ENCODE measurements at regions not wholly inside any gene's neighbourhood (a gene's known extent, or its start where the extent isn't known, plus 50 kb on each side); places are given as distances from the start of the nearest gene placed in this dataset.
"Not testable (repeated sequence)": the region's sequence is repeated elsewhere in the genome, so short reads cannot be mapped to it uniquely, and the experiment has no call there.

DNA sequence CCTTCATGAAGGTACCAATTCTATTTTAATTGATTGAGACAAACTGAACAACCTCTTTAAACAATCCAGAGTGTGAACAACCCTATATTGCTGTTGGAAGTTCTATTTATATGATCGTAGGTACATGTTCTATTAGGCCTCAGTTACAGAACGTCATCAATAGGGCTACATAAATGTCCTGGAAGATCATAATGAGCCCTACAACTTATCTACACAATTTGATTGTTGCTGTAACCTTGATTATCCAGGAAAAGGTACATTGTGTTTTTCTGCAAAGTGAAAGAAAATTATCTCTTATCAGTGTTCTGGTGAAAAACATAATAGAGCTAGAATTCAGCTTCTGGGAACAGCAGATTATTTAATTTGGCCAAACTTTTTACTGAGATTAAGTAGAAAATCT lies 612.9 kb downstream of the GALC start:
- no peak for DNase-seq (ENCODE audit: low spot score, unreplicated experiment)
- Mint-ChIP-seq H3K27me3 (no peaks in the 10 kb centered on the region), H3K4me1 (ENCODE audit: low read depth) (peaks cover 12% of the 10 kb centered on the region), H3K36me3 (ENCODE audit: insufficient read depth) (peaks cover 3% of the 10 kb centered on the region), H3K4me3 (ENCODE audit: low read depth) (no peak overlapping the region), H3K27ac (no peak overlapping the region), H3K9me3 (ENCODE audit: low read depth) (peaks cover 13% of the 10 kb centered on the region)
- TF ChIP-seq, protein P1, sequence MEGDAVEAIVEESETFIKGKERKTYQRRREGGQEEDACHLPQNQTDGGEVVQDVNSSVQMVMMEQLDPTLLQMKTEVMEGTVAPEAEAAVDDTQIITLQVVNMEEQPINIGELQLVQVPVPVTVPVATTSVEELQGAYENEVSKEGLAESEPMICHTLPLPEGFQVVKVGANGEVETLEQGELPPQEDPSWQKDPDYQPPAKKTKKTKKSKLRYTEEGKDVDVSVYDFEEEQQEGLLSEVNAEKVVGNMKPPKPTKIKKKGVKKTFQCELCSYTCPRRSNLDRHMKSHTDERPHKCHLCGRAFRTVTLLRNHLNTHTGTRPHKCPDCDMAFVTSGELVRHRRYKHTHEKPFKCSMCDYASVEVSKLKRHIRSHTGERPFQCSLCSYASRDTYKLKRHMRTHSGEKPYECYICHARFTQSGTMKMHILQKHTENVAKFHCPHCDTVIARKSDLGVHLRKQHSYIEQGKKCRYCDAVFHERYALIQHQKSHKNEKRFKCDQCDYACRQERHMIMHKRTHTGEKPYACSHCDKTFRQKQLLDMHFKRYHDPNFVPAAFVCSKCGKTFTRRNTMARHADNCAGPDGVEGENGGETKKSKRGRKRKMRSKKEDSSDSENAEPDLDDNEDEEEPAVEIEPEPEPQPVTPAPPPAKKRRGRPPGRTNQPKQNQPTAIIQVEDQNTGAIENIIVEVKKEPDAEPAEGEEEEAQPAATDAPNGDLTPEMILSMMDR (IDR thresholded peaks at IDR 0.05; ENCODE audit: unreplicated experiment): no peak

DNA sequence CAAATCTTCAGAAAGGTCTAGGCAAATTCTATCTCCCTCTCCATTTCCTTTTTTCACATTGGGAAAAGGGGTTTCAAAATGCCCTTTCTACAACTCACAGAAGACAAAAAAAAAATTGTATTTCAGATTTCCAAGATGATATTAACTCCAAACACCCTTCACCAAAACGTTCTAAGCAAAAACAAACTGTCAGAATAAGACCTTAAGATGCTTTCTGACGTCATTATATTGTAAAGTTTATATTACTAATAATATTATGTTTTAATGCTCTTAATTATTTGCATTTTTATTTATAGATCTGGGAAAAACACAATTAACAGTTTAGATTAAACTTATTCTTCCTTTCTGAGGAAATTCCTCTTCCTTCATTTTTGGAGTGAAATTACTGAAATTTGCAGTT lies 624.2 kb downstream of the GALC start:
- H3K27me3 Mint-ChIP-seq: no peaks in the 10 kb centered on the region
- no peaks in the 10 kb centered on the region for H3K36me3 Mint-ChIP-seq (ENCODE audit: insufficient read depth)
- H3K27ac Mint-ChIP-seq: no peak overlapping the region
- no peaks in the 10 kb centered on the region for H3K4me1 Mint-ChIP-seq (ENCODE audit: low read depth)
- no peak overlapping the region for H3K4me3 Mint-ChIP-seq (ENCODE audit: low read depth)
- TF ChIP-seq, protein P1 (IDR thresholded peaks at IDR 0.05; ENCODE audit: unreplicated experiment): no peak
- DNase-seq (ENCODE audit: low spot score, unreplicated experiment): no peak
- no peaks in the 10 kb centered on the region for H3K9me3 Mint-ChIP-seq (ENCODE audit: low read depth)

DNA sequence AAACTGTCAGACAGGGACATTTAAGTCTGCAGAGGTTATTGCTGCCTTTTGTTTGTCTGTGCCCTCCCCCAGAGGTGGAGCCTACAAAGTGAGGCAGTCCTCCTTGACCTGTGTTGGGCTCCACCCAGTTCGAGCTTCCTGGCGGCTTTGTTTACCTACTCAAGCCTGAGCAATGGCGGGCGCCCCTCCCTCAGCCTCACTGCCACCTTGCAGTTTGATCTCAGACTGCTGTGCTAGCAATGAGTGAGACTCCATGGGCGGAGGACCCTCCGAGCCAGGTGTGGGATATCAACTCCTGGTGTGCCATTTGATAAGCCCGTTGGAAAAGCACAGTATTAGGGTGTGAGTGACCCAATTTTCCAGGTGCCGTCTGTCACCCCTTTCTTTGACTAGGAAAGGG lies 632.7 kb downstream of the GALC start:
- not testable (repeated sequence) for H3K27ac Mint-ChIP-seq; DNase-seq (ENCODE audit: low spot score, unreplicated experiment); H3K36me3 Mint-ChIP-seq (ENCODE audit: insufficient read depth); H3K4me1 Mint-ChIP-seq (ENCODE audit: low read depth); H3K27me3 Mint-ChIP-seq; H3K4me3 Mint-ChIP-seq (ENCODE audit: low read depth)
- H3K9me3 Mint-ChIP-seq (ENCODE audit: low read depth): peaks cover 13% of the 10 kb centered on the region

DNA sequence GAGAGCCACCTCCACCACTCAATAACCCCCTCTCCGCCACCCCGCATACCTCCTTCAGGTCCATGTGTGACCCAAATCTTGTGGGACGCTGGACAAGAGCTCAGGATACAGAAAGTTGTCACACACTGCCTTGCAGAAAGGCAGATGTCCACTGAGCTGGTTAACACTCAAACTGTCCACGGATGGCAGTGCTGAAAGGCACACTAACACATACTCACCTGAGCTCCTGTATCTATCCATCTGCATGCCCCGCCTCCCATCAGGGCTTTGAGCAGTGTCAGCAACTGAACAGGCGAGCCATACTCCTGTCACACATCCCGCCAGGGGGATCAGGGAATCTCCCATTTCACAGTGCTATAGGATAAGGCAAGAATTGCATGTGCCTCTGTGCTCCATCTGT lies 642.0 kb downstream of the GALC start:
- no peak for DNase-seq (ENCODE audit: low spot score, unreplicated experiment)
- H3K9me3 Mint-ChIP-seq (ENCODE audit: low read depth): no peaks in the 10 kb centered on the region
- no peaks in the 10 kb centered on the region for H3K4me1 Mint-ChIP-seq (ENCODE audit: low read depth)
- H3K36me3 Mint-ChIP-seq (ENCODE audit: insufficient read depth): no peaks in the 10 kb centered on the region
- H3K27ac Mint-ChIP-seq: no peak overlapping the region
- TF ChIP-seq, protein P1 (IDR thresholded peaks at IDR 0.05; ENCODE audit: unreplicated experiment): no peak
- no peak overlapping the region for H3K4me3 Mint-ChIP-seq (ENCODE audit: low read depth)
- no peaks in the 10 kb centered on the region for H3K27me3 Mint-ChIP-seq

DNA sequence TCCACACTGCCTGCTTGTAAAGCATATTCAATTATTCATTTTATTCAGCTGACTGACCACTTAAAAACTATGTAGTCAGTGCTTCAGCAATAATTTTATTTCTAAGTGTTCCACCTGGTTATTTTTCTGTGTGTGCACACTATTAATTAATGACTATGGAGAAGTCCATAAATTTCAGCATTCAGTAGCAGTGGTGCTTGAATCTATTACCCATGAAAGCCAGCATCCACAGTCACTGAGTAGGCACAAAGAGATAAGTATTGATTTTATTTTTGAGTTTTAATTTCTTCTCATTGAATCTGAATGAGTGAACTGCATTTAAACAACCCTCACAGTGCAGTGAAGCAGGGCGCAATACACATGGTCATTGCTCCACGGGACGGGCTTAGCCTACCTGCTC lies 643.1 kb downstream of the GALC start:
- no peaks in the 10 kb centered on the region for H3K4me1 Mint-ChIP-seq (ENCODE audit: low read depth)
- H3K27ac Mint-ChIP-seq: no peak overlapping the region
- no peaks in the 10 kb centered on the region for H3K36me3 Mint-ChIP-seq (ENCODE audit: insufficient read depth)
- TF ChIP-seq, protein P1 (IDR thresholded peaks at IDR 0.05; ENCODE audit: unreplicated experiment): no peak
- no peak overlapping the region for H3K4me3 Mint-ChIP-seq (ENCODE audit: low read depth)
- no peaks in the 10 kb centered on the region for H3K9me3 Mint-ChIP-seq (ENCODE audit: low read depth)
- no peaks in the 10 kb centered on the region for H3K27me3 Mint-ChIP-seq
- no peak for DNase-seq (ENCODE audit: low spot score, unreplicated experiment)

DNA sequence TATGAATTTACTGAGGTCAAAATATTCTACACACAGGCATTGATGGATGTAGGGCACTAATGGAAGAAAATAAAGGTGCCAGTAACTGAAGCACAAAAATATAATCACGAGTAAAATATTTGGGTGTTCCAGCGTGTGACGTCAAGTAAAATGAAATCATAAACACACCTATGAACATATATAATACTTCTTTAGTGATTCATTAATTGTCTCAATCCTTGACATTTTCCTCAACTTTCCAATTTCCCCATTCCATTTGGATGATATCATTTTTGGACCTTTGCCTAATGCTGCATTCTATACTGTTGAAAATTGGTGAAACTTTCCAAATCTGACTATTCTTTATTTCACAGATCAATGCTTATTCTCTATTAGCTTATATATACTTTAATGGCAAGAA lies 649.3 kb downstream of the GALC start:
- no peak overlapping the region for H3K27ac Mint-ChIP-seq
- no peak overlapping the region for H3K4me3 Mint-ChIP-seq (ENCODE audit: low read depth)
- TF ChIP-seq, protein P1 (IDR thresholded peaks at IDR 0.05; ENCODE audit: unreplicated experiment): no peak
- H3K36me3 Mint-ChIP-seq (ENCODE audit: insufficient read depth): no peaks in the 10 kb centered on the region
- no peaks in the 10 kb centered on the region for H3K27me3 Mint-ChIP-seq
- DNase-seq (ENCODE audit: low spot score, unreplicated experiment): no peak
- H3K4me1 Mint-ChIP-seq (ENCODE audit: low read depth): no peaks in the 10 kb centered on the region
- no peaks in the 10 kb centered on the region for H3K9me3 Mint-ChIP-seq (ENCODE audit: low read depth)
